WERI-Rb-1 (cell line): ENCODE measurements at regions not wholly inside any gene's neighbourhood (a gene's known extent, or its start where the extent isn't known, plus 50 kb on each side); places are given as distances from the start of the nearest gene placed in this dataset.

Experiments
- DNase-seq: peaks from one replicate; pipeline ENCODE4 v3.0.0-alpha.2; 2020
- H3K27ac ChIP-seq: fragments of 250-450 bp; sonication (Bioruptor Pico); 2 replicates; pipeline ENCODE4 v1.5.1; 2020; ENCODE audit warnings: mild to moderate bottlenecking, moderate library complexity
- H3K27me3 ChIP-seq: fragments of 250-450 bp; sonication (Bioruptor Pico); 2 replicates; pipeline ENCODE4 v1.5.1; 2021; ENCODE audit warnings: mild to moderate bottlenecking, low read depth, moderate library complexity; ENCODE audit not compliant: insufficient read depth, severe bottlenecking
- H3K36me3 ChIP-seq: fragments of 250-450 bp; sonication (Bioruptor Pico); 2 replicates; pipeline ENCODE4 v1.5.1; 2020; ENCODE audit warnings: mild to moderate bottlenecking, moderate library complexity
- H3K4me3 ChIP-seq: 2 replicates; pipeline ENCODE4 v1.5.1; 2011; ENCODE audit warnings: low read depth, mild to moderate bottlenecking, control low read depth, low read length
- H3K9me3 ChIP-seq: fragments of 250-450 bp; sonication (Bioruptor Pico); 2 replicates; pipeline ENCODE4 v1.5.1; 2021; ENCODE audit warnings: mild to moderate bottlenecking, moderate library complexity; ENCODE audit not compliant: severe bottlenecking
- CTCF ChIP-seq: IDR thresholded peaks from 2 replicates; pipeline ENCODE4 v1.5.1; 2011; ENCODE audit warnings: low read depth, mild to moderate bottlenecking, control low read depth, inconsistent platforms, low read length

GRCh38 chr4:176437756-176438155 lies 118.0 kb downstream of the SPCS3 start:
- no peak overlapping the region for H3K27ac ChIP-seq
- DNase-seq = no peak

GRCh38 chr4:176438401-176438800 lies 118.6 kb downstream of the SPCS3 start:
- DNase-seq = no peak
- Histone ChIP-seq H3K36me3 (no peaks in the 10 kb centered on the region), H3K9me3 (no peaks in the 10 kb centered on the region), H3K4me3 (no peak overlapping the region), H3K27me3 (no peaks in the 10 kb centered on the region), H3K27ac (no peak overlapping the region)
- no peak for TF ChIP-seq CTCF

More at GRCh38 chr4:176437756-176438155, 118.0 kb downstream of the SPCS3 start:
- no peaks in the 10 kb centered on the region for H3K9me3 ChIP-seq
- no peaks in the 10 kb centered on the region for H3K27me3 ChIP-seq
- H3K36me3 ChIP-seq = no peaks in the 10 kb centered on the region
- no peak overlapping the region for H3K4me3 ChIP-seq
- no peak for TF ChIP-seq CTCF

- no peak for DNase-seq
- no peak overlapping the region for H3K4me3 ChIP-seq
- H3K27me3 ChIP-seq = no peaks in the 10 kb centered on the region
- H3K27ac ChIP-seq = no peak overlapping the region
- no peaks in the 10 kb centered on the region for H3K9me3 ChIP-seq
- no peak for TF ChIP-seq CTCF
- no peaks in the 10 kb centered on the region for H3K36me3 ChIP-seq
Observed at GRCh38 chr4:176439611-176440010, 119.8 kb downstream of the SPCS3 start.

GRCh38 chr4:176440698-176441097 lies 120.9 kb downstream of the SPCS3 start:
- no peaks in the 10 kb centered on the region for H3K27me3 ChIP-seq
- H3K27ac ChIP-seq = no peak overlapping the region
- no peak for DNase-seq
- no peaks in the 10 kb centered on the region for H3K9me3 ChIP-seq
- no peak overlapping the region for H3K4me3 ChIP-seq
- no peak for TF ChIP-seq CTCF
- no peaks in the 10 kb centered on the region for H3K36me3 ChIP-seq

- no peak for TF ChIP-seq CTCF
- Histone ChIP-seq H3K9me3 (no peaks in the 10 kb centered on the region), H3K27me3 (no peaks in the 10 kb centered on the region), H3K4me3 (no peak overlapping the region), H3K27ac (no peak overlapping the region), H3K36me3 (no peaks in the 10 kb centered on the region)
- no peak for DNase-seq
Observed at GRCh38 chr4:176441594-176441993, 121.8 kb downstream of the SPCS3 start.

- H3K4me3 ChIP-seq = no peak overlapping the region
- DNase-seq = no peak
- TF ChIP-seq CTCF = no peak
Observed at GRCh38 chr4:176443117-176443516, 123.4 kb downstream of the SPCS3 start.

More at GRCh38 chr4:176443117-176443516, 123.4 kb downstream of the SPCS3 start:
- Histone ChIP-seq H3K27me3 (no peaks in the 10 kb centered on the region), H3K27ac (no peak overlapping the region), H3K9me3 (no peaks in the 10 kb centered on the region), H3K36me3 (no peaks in the 10 kb centered on the region)
